SK-N-SH (cell line): ENCODE measurements at regions not wholly inside any gene's neighbourhood (a gene's known extent, or its start where the extent isn't known, plus 50 kb on each side); places are given as distances from the start of the nearest gene placed in this dataset.

Experiments used
- CTCF ChIA-PET: fragments of 300-600, 350-600 bp; formaldehyde crosslinking; extraction: SDS; loops from one replicate; lab custom pipeline; 2021; lab: Yijun Ruan, JAX
- POLR2A ChIA-PET: fragments of 350-600 bp; sonication (Branson Sonifier 250); formaldehyde crosslinking; extraction: SDS; loops from one replicate; lab custom pipeline; 2020; ENCODE audit warnings: antibody characterized with exemption, inconsistent platforms; lab: Yijun Ruan, JAX
- DNase-seq: peaks from one replicate; pipeline ENCODE4 v3.0.0; 2012
- H2AFZ ChIP-seq: fragments of 200-600 bp; sonication (generic); 2 replicates; pipeline ENCODE4 v1.8.1; 2016; ENCODE audit warnings: antibody characterized with exemption, mild to moderate bottlenecking, low read depth
- H3F3A ChIP-seq: fragments of 200-600 bp; sonication (generic); replicated peaks from 2 replicates; pipeline ENCODE3; 2016; ENCODE audit warnings: antibody characterized with exemption, mild to moderate bottlenecking; ENCODE audit not compliant: insufficient read depth
- H3K27ac ChIP-seq, 2 experiments: fragments of 200-500 bp in 1 of 2; fragments of 200-600 bp in 1 of 2; sonication (Bioruptor generic) in 1 of 2; sonication (generic), shearing (Covaris generic) in 1 of 2; 2 replicates each; pipeline versions ENCODE4 v1.5.1 to v1.6.1; 2014 to 2016; ENCODE audit warnings: low read depth in 2 of 2, inconsistent platforms in 1 of 2, low read length in 1 of 2, mild to moderate bottlenecking in 1 of 2, mixed read lengths in 1 of 2
- H3K27me3 ChIP-seq: fragments of 200-600 bp; sonication (generic), shearing (Covaris generic); 2 replicates; pipeline ENCODE4 v1.6.1; 2016; ENCODE audit warnings: mixed run types; ENCODE audit not compliant: insufficient read depth
- H3K36me3 ChIP-seq, 2 experiments: fragments of 200-500 bp in 1 of 2; fragments of 200-600 bp in 1 of 2; sonication (Bioruptor generic) in 1 of 2; sonication (generic) in 1 of 2; replicated peaks in 1 of 2; 2 replicates each; pipeline versions ENCODE3 to v1.5.1; 2014 to 2016; ENCODE audit warnings: low read length in 1 of 2, mild to moderate bottlenecking in 1 of 2; ENCODE audit not compliant: insufficient read depth in 2 of 2, control insufficient read depth in 1 of 2
- H3K4me1 ChIP-seq, 2 experiments: fragments of 200-500 bp in 1 of 2; fragments of 200-600 bp in 1 of 2; sonication (Bioruptor generic) in 1 of 2; sonication (generic), shearing (Covaris generic) in 1 of 2; 2 replicates each; pipeline versions ENCODE4 v1.5.1 to v1.6.1; 2014 to 2016; ENCODE audit warnings: low read depth in 1 of 2, low read length in 1 of 2, mixed run types in 1 of 2; ENCODE audit not compliant: insufficient read depth in 2 of 2, control insufficient read depth in 1 of 2
- H3K4me2 ChIP-seq: fragments of 200-600 bp; sonication (generic), shearing (Covaris generic); 2 replicates; pipeline ENCODE4 v1.6.1; 2017; ENCODE audit warnings: mixed run types
- H3K4me3 ChIP-seq, 2 experiments: fragments of 200-500 bp in 1 of 2; fragments of 200-600 bp in 1 of 2; sonication (Bioruptor generic) in 1 of 2; sonication (generic), shearing (Covaris generic) in 1 of 2; 2 replicates each; pipeline versions ENCODE4 v1.5.1 to v1.8.1; 2014 to 2016; ENCODE audit warnings: low read depth in 2 of 2, inconsistent platforms in 1 of 2, low read length in 1 of 2, mild to moderate bottlenecking in 1 of 2, mixed read lengths in 1 of 2, moderate library complexity in 1 of 2
- H3K79me2 ChIP-seq: fragments of 200-600 bp; sonication (generic); 2 replicates; pipeline ENCODE4 v1.8.1; 2017; ENCODE audit warnings: mild to moderate bottlenecking; ENCODE audit not compliant: insufficient read depth
- H3K9ac ChIP-seq: fragments of 200-600 bp; sonication (generic); 2 replicates; pipeline ENCODE4 v1.6.1; 2017; ENCODE audit warnings: mixed run types
- H3K9me2 ChIP-seq: fragments of 200-600 bp; sonication (generic); 2 replicates; pipeline ENCODE4 v1.6.1; 2017; ENCODE audit warnings: mixed run types
- H3K9me3 ChIP-seq: fragments of 200-600 bp; sonication (generic); 2 replicates; pipeline ENCODE4 v1.6.1; 2017; ENCODE audit warnings: mixed run types, mild to moderate bottlenecking, moderate library complexity
- H4K20me1 ChIP-seq: fragments of 200-600 bp; sonication (generic); 2 replicates; pipeline ENCODE4 v1.6.1; 2017; ENCODE audit warnings: mild to moderate bottlenecking, mixed run types; ENCODE audit not compliant: insufficient read depth
- CHD2 ChIP-seq: fragments of 150-350 bp; IDR thresholded peaks from 2 replicates; pipeline ENCODE4 v1.6.1; 2018; ENCODE audit warnings: low read length; ENCODE audit not compliant: partially characterized antibody
- CTCF ChIP-seq: fragments of 200-600 bp; sonication (generic); IDR thresholded peaks from 2 replicates; pipeline ENCODE4 v1.6.1; 2017; ENCODE audit warnings: antibody characterized with exemption, mild to moderate bottlenecking, moderate library complexity
- ELF1 ChIP-seq: IDR thresholded peaks from 2 replicates; pipeline ENCODE4 v1.4.0; 2012
- FOSL2 ChIP-seq: IDR thresholded peaks from 2 replicates; pipeline ENCODE4 v1.4.0; 2012; ENCODE audit warnings: low read depth, mild to moderate bottlenecking, moderate library complexity, borderline replicate concordance
- GABPA ChIP-seq: IDR thresholded peaks from 2 replicates; pipeline ENCODE4 v1.4.0; 2012; ENCODE audit warnings: low read depth, mild to moderate bottlenecking
- IRF3 ChIP-seq: fragments of 150-350 bp; IDR thresholded peaks from 2 replicates; pipeline ENCODE4 v1.6.1; 2016; ENCODE audit warnings: mild to moderate bottlenecking, low read depth, low read length
- JUND ChIP-seq: IDR thresholded peaks from 2 replicates; pipeline ENCODE4 v1.4.0; 2012
- MEF2A ChIP-seq: IDR thresholded peaks from 2 replicates; pipeline ENCODE4 v1.4.0; 2012; ENCODE audit warnings: low read depth, borderline replicate concordance
- NFIC ChIP-seq: IDR thresholded peaks from 2 replicates; pipeline ENCODE4 v1.4.0; 2012; ENCODE audit warnings: borderline replicate concordance
- NRF1 ChIP-seq: IDR thresholded peaks from 2 replicates; pipeline ENCODE4 v1.6.1; 2012; ENCODE audit warnings: low read depth, mild to moderate bottlenecking, low read length
- POLR2AphosphoS5 ChIP-seq: IDR thresholded peaks from 2 replicates; pipeline ENCODE4 v1.6.1; 2012; ENCODE audit warnings: low read depth, low read length
- REST ChIP-seq: IDR thresholded peaks from 2 replicates; pipeline ENCODE4 v1.6.1; 2012; ENCODE audit warnings: mild to moderate bottlenecking, low read depth, low read length, moderate library complexity
- RXRA ChIP-seq: IDR thresholded peaks from 2 replicates; pipeline ENCODE4 v1.4.0; 2012; ENCODE audit warnings: low read depth, mild to moderate bottlenecking, borderline replicate concordance
- TAF1 ChIP-seq: IDR thresholded peaks from 2 replicates; pipeline ENCODE4 v1.6.1; 2012; ENCODE audit warnings: low read depth, mild to moderate bottlenecking, low read length, moderate library complexity, borderline replicate concordance
- USF2 ChIP-seq: fragments of 150-350 bp; IDR thresholded peaks from 2 replicates; pipeline ENCODE4 v1.6.1; 2017; ENCODE audit warnings: antibody characterized with exemption, low read length, low read depth, borderline replicate concordance
- WGBS: methylation state at CpG from one replicate; pipeline ENCODE4 v1.1.6; 2017; ENCODE audit warnings: low lambda C conversion rate; 5-methylcytosine and 5-hydroxymethylcytosine counted together

GRCh38 chr3:89577637-89578530 is 470.5 kb downstream of the EPHA3 start:
- Histone ChIP-seq H3K9me2 (no peaks in the 10 kb centered on the region), H3K27me3 (no peaks in the 10 kb centered on the region), H3K27ac (no peak overlapping the region), H3K4me3 (no peak overlapping the region), H3K79me2 (no peaks in the 10 kb centered on the region), H2AFZ (no peak overlapping the region), H3F3A (no peaks in the 10 kb centered on the region), H4K20me1 (no peaks in the 10 kb centered on the region), H3K9me3 (no peaks in the 10 kb centered on the region; the same call in 1 of the 2 replicates), H3K36me3 (no peaks in the 10 kb centered on the region), H3K4me2 (no peak overlapping the region), H3K4me1 (peaks cover 0 to 6% of the 10 kb centered on the region in 2 experiments; a peak in 1 of 4 replicates), H3K9ac (no peak overlapping the region)
- TF ChIP-seq TAF1 (no peak), GABPA (no peak), ELF1 (no peak), REST (no peak)
- ChIA-PET CTCF (interaction anchor here (1.5 kb wide), 1 partner anchor 12 kb away, joined by 6 read pairs; no protein-coding TSS in a partner anchor), POLR2A (no interaction called here)
- 0% methylated on average over 8 of the region's 8 CpGs for WGBS
- no peak for DNase-seq

- POLR2A ChIA-PET: no interaction called here
These were observed 473.4 kb downstream of the EPHA3 start for GRCh38 chr3:89580859-89581258.

More at GRCh38 chr3:89580859-89581258, 473.4 kb downstream of the EPHA3 start:
- H3K4me3 ChIP-seq: no peak overlapping the region
- H4K20me1 ChIP-seq: no peaks in the 10 kb centered on the region
- peaks cover 0 to 6% of the 10 kb centered on the region in 2 experiments; a peak in 1 of 4 replicates for H3K4me1 ChIP-seq
- H3K9ac ChIP-seq: no peak overlapping the region
- DNase-seq: no peak
- TF ChIP-seq GABPA (no peak), JUND (no peak), MEF2A (no peak), USF2 (no peak), IRF3 (no peak), NRF1 (no peak), POLR2AphosphoS5 (no peak), CTCF (no peak), RXRA (no peak), NFIC (no peak), CHD2 (no peak), FOSL2 (no peak)
- WGBS: 2% methylated on average over 3 of the region's 3 CpGs
- no peaks in the 10 kb centered on the region for H3K27me3 ChIP-seq
- no peaks in the 10 kb centered on the region for H3K36me3 ChIP-seq
- H3F3A ChIP-seq: no peaks in the 10 kb centered on the region
- H2AFZ ChIP-seq: no peak overlapping the region
- no peak overlapping the region for H3K4me2 ChIP-seq
- no peaks in the 10 kb centered on the region for H3K79me2 ChIP-seq
- CTCF ChIA-PET: no interaction called here
- no peak overlapping the region for H3K27ac ChIP-seq
- H3K9me2 ChIP-seq: no peaks in the 10 kb centered on the region
- no peaks in the 10 kb centered on the region; the same call in 1 of the 2 replicates for H3K9me3 ChIP-seq
